Neuronal stem cell (in vitro differentiated cells): ENCODE measurements at regions not wholly inside any gene's neighbourhood (a gene's known extent, or its start where the extent isn't known, plus 50 kb on each side); places are given as distances from the start of the nearest gene placed in this dataset.
"Not testable (repeated sequence)": the region's sequence is repeated elsewhere in the genome, so short reads cannot be mapped to it uniquely, and the experiment has no call there.

Source experiments
- DNase-seq: peaks from one replicate; pipeline ENCODE4 v3.0.0-alpha.2; 2013; ENCODE audit warnings: low spot score
- H2AFZ ChIP-seq: one replicate; pipeline ENCODE4 v1.6.1; 2013; ENCODE audit warnings: mild to moderate bottlenecking, low read length, inconsistent platforms
- H2AK5ac ChIP-seq: 2 replicates; pipeline ENCODE4 v1.6.1; 2013; ENCODE audit warnings: low read depth, mild to moderate bottlenecking, inconsistent platforms, low read length, moderate library complexity, mixed read lengths
- H2BK120ac ChIP-seq: 2 replicates; pipeline ENCODE4 v1.6.1; 2013; ENCODE audit warnings: low read depth, mild to moderate bottlenecking, inconsistent platforms, low read length, moderate library complexity, mixed read lengths
- H2BK12ac ChIP-seq: one replicate; pipeline ENCODE4 v1.6.1; 2013; ENCODE audit warnings: low read length, inconsistent platforms
- H2BK15ac ChIP-seq: 2 replicates; pipeline ENCODE4 v1.6.1; 2013; ENCODE audit warnings: mild to moderate bottlenecking, low read length, inconsistent platforms, mixed read lengths
- H2BK5ac ChIP-seq: one replicate; pipeline ENCODE4 v1.6.1; 2013; ENCODE audit warnings: inconsistent platforms, mild to moderate bottlenecking, low read length, moderate library complexity
- H3K14ac ChIP-seq: one replicate; pipeline ENCODE4 v1.6.1; 2013; ENCODE audit warnings: low read length, inconsistent platforms
- H3K18ac ChIP-seq: 2 replicates; pipeline ENCODE4 v1.6.1; 2013; ENCODE audit warnings: low read length, inconsistent platforms
- H3K23ac ChIP-seq: 2 replicates; pipeline ENCODE4 v1.6.1; 2013; ENCODE audit warnings: low read depth, mild to moderate bottlenecking, mixed read lengths, low read length, inconsistent platforms; ENCODE audit not compliant: poor library complexity
- H3K27ac ChIP-seq: replicated peaks from 3 replicates; pipeline ENCODE4 v1.5.1; 2013; ENCODE audit warnings: low read length, inconsistent platforms
- H3K27me3 ChIP-seq, 3 experiments: 2 replicates each; pipeline ENCODE4 v1.6.1; 2013; ENCODE audit warnings: low read length in 3 of 3, mild to moderate bottlenecking in 2 of 3, inconsistent platforms in 1 of 3, low read depth in 1 of 3, mixed read lengths in 1 of 3, moderate library complexity in 1 of 3; ENCODE audit not compliant: control insufficient read depth in 3 of 3, insufficient read depth in 3 of 3
- H3K36me3 ChIP-seq, 2 donors: replicated peaks in 1 of 2; 2 replicates each; pipeline ENCODE4 v1.6.1; 2013; ENCODE audit warnings: low read length in 2 of 2; ENCODE audit not compliant: control insufficient read depth in 2 of 2, insufficient read depth in 2 of 2
- H3K4ac ChIP-seq: 2 replicates; pipeline ENCODE4 v1.6.1; 2013; ENCODE audit warnings: inconsistent platforms, mild to moderate bottlenecking, low read length, moderate library complexity
- H3K4me1 ChIP-seq, 2 donors: 1 replicate in 1 of 2; 2 replicates in 1 of 2; pipeline ENCODE4 v1.6.1; 2013; ENCODE audit warnings: low read length in 2 of 2, low read depth in 1 of 2; ENCODE audit not compliant: control insufficient read depth in 2 of 2, insufficient read depth in 1 of 2
- H3K4me2 ChIP-seq: one replicate; pipeline ENCODE4 v1.6.1; 2013; ENCODE audit warnings: mild to moderate bottlenecking, low read length, inconsistent platforms; ENCODE audit not compliant: insufficient read depth, poor library complexity, severe bottlenecking
- H3K4me3 ChIP-seq, 2 donors: 2 replicates each; pipeline ENCODE4 v1.5.1; 2013; ENCODE audit warnings: low read length in 2 of 2, mild to moderate bottlenecking in 2 of 2, inconsistent platforms in 1 of 2, moderate library complexity in 1 of 2
- H3K79me1 ChIP-seq: one replicate; pipeline ENCODE4 v1.6.1; 2013; ENCODE audit warnings: low read depth, mild to moderate bottlenecking, inconsistent platforms, low read length, moderate library complexity
- H3K9ac ChIP-seq: one replicate; pipeline ENCODE4 v1.6.1; 2013; ENCODE audit warnings: mild to moderate bottlenecking, low read depth, low read length, inconsistent platforms; ENCODE audit not compliant: poor library complexity
- H3K9me3 ChIP-seq, 2 donors: replicated peaks in 1 of 2; 2 replicates each; pipeline versions ENCODE3 to v1.6.1; 2013; ENCODE audit warnings: low read length in 2 of 2, mild to moderate bottlenecking in 2 of 2, inconsistent platforms in 1 of 2, low read depth in 1 of 2, mixed read lengths in 1 of 2, moderate library complexity in 1 of 2; ENCODE audit not compliant: control insufficient read depth in 2 of 2, insufficient read depth in 1 of 2
- H4K8ac ChIP-seq: one replicate; pipeline ENCODE4 v1.6.1; 2013; ENCODE audit warnings: low read depth, mild to moderate bottlenecking, inconsistent platforms, low read length, moderate library complexity
- H4K91ac ChIP-seq: one replicate; pipeline ENCODE4 v1.6.1; 2013; ENCODE audit warnings: low read length, low read depth, mild to moderate bottlenecking, inconsistent platforms; ENCODE audit not compliant: poor library complexity
- WGBS, 2 donors: extraction: QIAGEN DNeasy Blood & Tissue Kit; methylation state at CpG; one replicate each; pipeline ENCODE4 v1.1.7; 2013; ENCODE audit warnings: missing lambda C conversion rate in 2 of 2, mixed read lengths in 1 of 2; ENCODE audit not compliant: insufficient read length in 2 of 2, insufficient replicate concordance in 1 of 2; ENCODE audit errors: extremely low coverage in 2 of 2; 5-methylcytosine and 5-hydroxymethylcytosine counted together

DNA sequence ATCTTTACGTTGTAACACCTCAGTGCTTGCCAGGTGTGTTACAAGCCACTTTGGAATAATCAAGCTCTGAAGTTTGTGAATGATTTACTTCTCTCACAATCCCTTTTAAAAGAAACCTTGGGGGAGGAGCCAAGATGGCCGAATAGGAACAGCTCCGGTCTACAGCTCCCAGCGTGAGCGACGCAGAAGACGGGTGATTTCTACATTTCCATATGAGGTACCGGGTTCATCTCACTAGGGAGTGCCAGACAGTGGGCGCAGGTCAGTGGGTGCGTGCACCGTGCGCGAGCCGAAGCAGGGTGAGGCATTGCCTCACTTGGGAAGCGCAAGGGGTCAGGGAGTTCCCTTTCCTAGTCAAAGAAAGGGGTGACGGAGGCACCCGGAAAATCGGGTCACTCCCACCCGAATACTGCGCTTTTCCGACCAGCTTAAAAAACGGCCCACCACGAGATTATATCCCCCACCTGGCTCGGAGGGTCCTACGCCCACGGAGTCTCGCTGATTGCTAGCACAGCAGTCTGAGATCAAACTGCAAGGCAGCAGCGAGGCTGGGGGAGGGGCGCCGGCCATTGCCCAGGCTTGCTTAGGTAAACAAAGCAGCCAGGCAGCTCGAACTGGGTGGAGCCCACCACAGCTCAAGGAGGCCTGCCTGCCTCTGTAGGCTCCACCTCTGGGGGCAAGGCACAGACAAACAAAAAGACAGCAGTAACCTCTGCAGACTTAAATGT is 118.0 kb upstream of the BCL9 start:
- H3K4ac ChIP-seq, H3K18ac ChIP-seq, H3K79me1 ChIP-seq, H2BK5ac ChIP-seq, H3K23ac ChIP-seq, H3K4me3 ChIP-seq, H2BK12ac ChIP-seq, H4K8ac ChIP-seq, H3K14ac ChIP-seq, H2BK15ac ChIP-seq, H3K4me2 ChIP-seq, H3K36me3 ChIP-seq, DNase-seq, H3K27ac ChIP-seq, H2BK120ac ChIP-seq, H3K27me3 ChIP-seq, H3K9me3 ChIP-seq, H4K91ac ChIP-seq, H3K4me1 ChIP-seq, H3K9ac ChIP-seq, H2AK5ac ChIP-seq: not testable (repeated sequence)
- no CpG with 5 or more reads among the region's 31 CpGs for WGBS, 2 donors
- peak overlapping the region; percentile 53 for H2AFZ ChIP-seq

DNA sequence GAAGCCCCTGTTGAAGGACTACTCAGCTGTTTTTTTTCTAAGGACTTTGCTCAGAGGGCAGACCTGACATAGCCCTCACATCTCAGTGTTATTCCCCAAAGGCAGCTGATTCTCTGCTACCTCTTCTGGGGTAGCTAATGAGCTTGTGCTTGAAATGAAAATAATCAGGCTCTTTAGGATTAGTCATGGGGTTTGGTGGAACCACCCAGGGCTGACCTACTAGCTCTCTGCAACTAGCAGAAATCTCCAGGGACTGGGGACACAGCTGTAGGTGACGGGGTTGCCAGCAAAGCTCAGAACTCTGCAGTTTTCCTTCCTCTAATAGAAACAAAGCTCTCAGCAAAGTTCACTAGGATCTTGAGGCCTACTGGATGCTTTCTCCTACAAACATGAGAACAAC is 106.4 kb upstream of the BCL9 start:
- Histone ChIP-seq H3K27me3 (no peaks in the 10 kb centered on the region), H4K91ac (no peak overlapping the region), H2AK5ac (no peak overlapping the region), H3K4ac (no peak overlapping the region), H3K14ac (no peak overlapping the region), H3K9ac (no peak overlapping the region), H3K23ac (no peak overlapping the region), H3K18ac (no peak overlapping the region), H3K4me1 (no peaks in the 10 kb centered on the region), H2BK12ac (no peak overlapping the region), H2BK5ac (no peak overlapping the region), H2BK120ac (no peak overlapping the region), H4K8ac (no peak overlapping the region), H3K9me3 (no peaks in the 10 kb centered on the region), H3K27ac (no peak overlapping the region), H2BK15ac (no peak overlapping the region), H3K4me2 (no peak overlapping the region), H2AFZ (no peak overlapping the region), H3K36me3 (no peaks in the 10 kb centered on the region), H3K79me1 (no peaks in the 10 kb centered on the region), H3K4me3 (no peak overlapping the region)
- DNase-seq = no peak
- no CpG with 5 or more reads among the region's 1 CpG for WGBS, 2 donors

DNA sequence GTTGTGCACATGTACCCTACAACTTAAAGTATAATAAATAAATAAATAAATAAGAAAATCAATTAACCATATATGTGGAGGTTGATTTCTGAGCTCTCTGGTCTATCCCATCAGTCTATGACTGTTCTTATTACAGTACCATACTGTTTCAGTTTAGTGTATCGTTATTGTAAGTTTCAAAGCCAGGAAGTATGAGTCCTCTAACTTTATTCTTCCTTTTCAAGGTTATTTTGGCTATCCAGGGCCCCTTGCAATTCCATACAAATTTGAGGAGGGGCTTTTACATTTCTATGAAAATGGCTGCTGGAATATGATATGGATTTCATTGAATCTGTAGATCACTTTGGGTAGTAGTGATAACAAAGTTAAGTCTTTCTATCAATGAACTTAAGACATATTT is 96.9 kb upstream of the BCL9 start:
- H2BK12ac ChIP-seq = no peak overlapping the region
- H3K4ac ChIP-seq = no peak overlapping the region
- H2BK120ac ChIP-seq = no peak overlapping the region
- H3K4me3 ChIP-seq = no peak overlapping the region
- no peak overlapping the region for H2AK5ac ChIP-seq
- no peak overlapping the region for H4K91ac ChIP-seq
- DNase-seq = no peak
- no peak overlapping the region for H2BK5ac ChIP-seq
- no peaks in the 10 kb centered on the region for H3K4me1 ChIP-seq
- no CpG with 5 or more reads among the region's 1 CpG for WGBS, 2 donors
- no peak overlapping the region for H3K14ac ChIP-seq
- no peaks in the 10 kb centered on the region for H3K27me3 ChIP-seq
- H3K4me2 ChIP-seq = no peak overlapping the region
- no peaks in the 10 kb centered on the region for H3K36me3 ChIP-seq
- no peak overlapping the region for H3K18ac ChIP-seq
- no peak overlapping the region for H4K8ac ChIP-seq
- no peak overlapping the region for H3K9ac ChIP-seq
- no peak overlapping the region for H2AFZ ChIP-seq
- H3K23ac ChIP-seq = no peak overlapping the region
- H2BK15ac ChIP-seq = no peak overlapping the region
- no peak overlapping the region for H3K27ac ChIP-seq
- no peaks in the 10 kb centered on the region for H3K79me1 ChIP-seq
- H3K9me3 ChIP-seq = peaks cover 4% of the 10 kb centered on the region in 2 donors

DNA sequence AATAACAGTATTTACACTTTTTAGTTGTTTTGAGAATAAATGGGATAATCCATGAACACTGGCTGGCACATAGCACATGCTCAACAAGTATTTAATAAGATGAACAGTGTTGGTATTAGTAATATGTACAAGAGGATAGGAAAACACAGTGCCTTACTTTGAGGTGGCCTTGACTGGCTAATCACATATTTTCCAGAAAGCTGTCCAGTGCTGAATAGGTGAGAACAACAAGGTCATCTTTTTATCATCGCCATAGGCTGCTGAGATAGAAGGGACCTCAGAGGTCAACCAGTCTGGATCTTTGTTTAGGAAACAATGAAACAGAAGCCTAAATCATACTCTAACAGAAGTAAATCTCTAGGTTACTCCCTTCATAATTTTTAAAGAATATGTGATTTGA is 89.7 kb upstream of the BCL9 start:
- no peak overlapping the region for H2AFZ ChIP-seq
- H3K79me1 ChIP-seq = no peaks in the 10 kb centered on the region
- no peak overlapping the region for H3K23ac ChIP-seq
- H3K18ac ChIP-seq = no peak overlapping the region
- H3K27ac ChIP-seq = no peak overlapping the region
- no peak overlapping the region for H3K9ac ChIP-seq
- no peaks in the 10 kb centered on the region for H3K4me1 ChIP-seq
- H2BK5ac ChIP-seq = no peak overlapping the region
- no peak for DNase-seq
- no peaks in the 10 kb centered on the region for H3K27me3 ChIP-seq
- H3K36me3 ChIP-seq = no peaks in the 10 kb centered on the region
- H3K4me3 ChIP-seq = no peak overlapping the region
- H3K4me2 ChIP-seq = no peak overlapping the region
- H2BK12ac ChIP-seq = no peak overlapping the region
- no peaks in the 10 kb centered on the region for H3K9me3 ChIP-seq
- H4K8ac ChIP-seq = no peak overlapping the region
- no CpG with 5 or more reads among the region's 1 CpG for WGBS, 2 donors
- H2BK15ac ChIP-seq = no peak overlapping the region
- H3K4ac ChIP-seq = no peak overlapping the region
- no peak overlapping the region for H4K91ac ChIP-seq
- H2BK120ac ChIP-seq = no peak overlapping the region
- no peak overlapping the region for H2AK5ac ChIP-seq
- H3K14ac ChIP-seq = no peak overlapping the region
